Stimulated activated CD8-positive, alpha-beta memory T cell treated with anti-CD3 and anti-CD28 coated beads, Interleukin-7, amount 100 ng/mL, for 24 hours (primary cell): ENCODE measurements at regions not wholly inside any gene's neighbourhood (a gene's known extent, or its start where the extent isn't known, plus 50 kb on each side); places are given as distances from the start of the nearest gene placed in this dataset.

Experiments
- DNase-seq: peaks from one replicate; pipeline ENCODE4 v3.0.0-alpha.2; 2020; ENCODE audit warnings: low read depth

GRCh38 chr12:93134175-93134890, 205.2 kb upstream of the EEA1 start:
- no peak for DNase-seq

- DNase-seq: no peak
Measured at GRCh38 chr12:93134893-93135285, 205.8 kb upstream of the EEA1 start.

- DNase-seq: no peak
Measured at GRCh38 chr12:93135286-93136239, 206.5 kb upstream of the EEA1 start.

GRCh38 chr12:93136253-93137055, 207.4 kb upstream of the EEA1 start:
- no peak for DNase-seq

- no peak for DNase-seq
Measured at GRCh38 chr12:93137656-93138612, 208.8 kb upstream of the EEA1 start.

- DNase-seq: no peak
Measured at GRCh38 chr12:93139028-93139665, 210.1 kb upstream of the EEA1 start.

- no peak for DNase-seq
Measured at GRCh38 chr12:93140325-93140724, 211.2 kb upstream of the EEA1 start.

- no peak for DNase-seq
Measured at GRCh38 chr12:93140801-93141200, 211.7 kb upstream of the EEA1 start.

GRCh38 chr12:93142881-93143280, 213.8 kb upstream of the EEA1 start:
- no peak for DNase-seq

GRCh38 chr12:93144109-93144508, 215.0 kb upstream of the EEA1 start:
- DNase-seq: no peak

GRCh38 chr12:93145086-93145485, 216.0 kb upstream of the EEA1 start:
- no peak for DNase-seq

GRCh38 chr12:93146263-93146939, 217.3 kb upstream of the EEA1 start:
- no peak for DNase-seq

- no peak for DNase-seq
Measured at GRCh38 chr12:93146970-93147369, 217.9 kb upstream of the EEA1 start.

GRCh38 chr12:93148412-93148811, 219.3 kb upstream of the EEA1 start:
- no peak for DNase-seq

GRCh38 chr12:93149229-93149628, 220.1 kb upstream of the EEA1 start:
- DNase-seq: no peak

GRCh38 chr12:93151079-93151762, 222.1 kb upstream of the EEA1 start:
- DNase-seq: no peak

- no peak for DNase-seq
Measured at GRCh38 chr12:93152617-93153016, 223.5 kb upstream of the EEA1 start.

GRCh38 chr12:93153321-93153720, 224.2 kb upstream of the EEA1 start:
- DNase-seq: no peak

GRCh38 chr12:93154096-93154728, 223.5 kb upstream of the NUDT4 start:
- DNase-seq: no peak
